OCI-LY1 (cell line): ENCODE measurements at regions not wholly inside any gene's neighbourhood (a gene's known extent, or its start where the extent isn't known, plus 50 kb on each side); places are given as distances from the start of the nearest gene placed in this dataset.

Source experiments
- H2AFZ ChIP-seq: fragments of 200-600 bp; sonication (generic), shearing (Covaris generic); 2 replicates; pipeline ENCODE4 v1.6.0; 2014; ENCODE audit warnings: antibody characterized with exemption, mild to moderate bottlenecking, low read length
- H3F3A ChIP-seq: fragments of 200-600 bp; sonication (generic), shearing (Covaris generic); 2 replicates; pipeline ENCODE4 v1.6.0; 2014; ENCODE audit warnings: mild to moderate bottlenecking, antibody characterized with exemption, low read length, moderate library complexity; ENCODE audit not compliant: insufficient read depth
- H3K27ac ChIP-seq: fragments of 200-600 bp; sonication (generic); 2 replicates; pipeline ENCODE4 v1.5.1; 2014; ENCODE audit warnings: low read length, mixed run types, mild to moderate bottlenecking, low read depth; ENCODE audit not compliant: poor library complexity, severe bottlenecking
- H3K27me3 ChIP-seq: fragments of 200-600 bp; sonication (generic); 2 replicates; pipeline ENCODE4 v1.6.0; 2014; ENCODE audit warnings: antibody characterized with exemption, mild to moderate bottlenecking, low read length, moderate library complexity; ENCODE audit not compliant: insufficient read depth
- H3K36me3 ChIP-seq: fragments of 200-600 bp; sonication (generic); 2 replicates; pipeline ENCODE4 v1.6.1; 2014; ENCODE audit warnings: mild to moderate bottlenecking, antibody characterized with exemption, low read length, moderate library complexity, mixed read lengths; ENCODE audit not compliant: insufficient read depth
- H3K4me1 ChIP-seq: fragments of 200-600 bp; sonication (generic); 2 replicates; pipeline ENCODE4 v1.5.1; 2014; ENCODE audit warnings: mild to moderate bottlenecking, low read length, moderate library complexity; ENCODE audit not compliant: insufficient read depth, severe bottlenecking
- H3K4me2 ChIP-seq: fragments of 200-600 bp; sonication (generic), shearing (Covaris generic); 2 replicates; pipeline ENCODE4 v1.6.1; 2014; ENCODE audit warnings: low read length
- H3K4me3 ChIP-seq: fragments of 200-600 bp; sonication (generic); 2 replicates; pipeline ENCODE4 v1.5.1; 2014; ENCODE audit warnings: low read length, low read depth, mild to moderate bottlenecking, mixed read lengths; ENCODE audit not compliant: poor library complexity, severe bottlenecking
- H3K79me2 ChIP-seq: fragments of 200-600 bp; shearing (Covaris generic); 2 replicates; pipeline ENCODE4 v1.6.1; 2016; ENCODE audit warnings: mixed run types, low read length, mixed read lengths; ENCODE audit not compliant: insufficient read depth
- H3K9ac ChIP-seq: fragments of 200-600 bp; sonication (generic), shearing (Covaris generic); 2 replicates; pipeline ENCODE4 v1.6.1; 2014; ENCODE audit warnings: mild to moderate bottlenecking, low read length, mixed read lengths
- H3K9me2 ChIP-seq: fragments of 200-600 bp; sonication (generic), shearing (Covaris generic); 2 replicates; pipeline ENCODE4 v1.6.1; 2014; ENCODE audit warnings: low read depth, mild to moderate bottlenecking, low read length, mixed read lengths
- H3K9me3 ChIP-seq: fragments of 200-600 bp; shearing (Covaris generic); 2 replicates; pipeline ENCODE4 v1.6.1; 2014; ENCODE audit warnings: low read length, mixed read lengths
- H4K20me1 ChIP-seq: fragments of 200-600 bp; sonication (generic), shearing (Covaris generic); 2 replicates; pipeline ENCODE4 v1.6.0; 2016; ENCODE audit warnings: mild to moderate bottlenecking, low read length; ENCODE audit not compliant: insufficient read depth
- EZH2 ChIP-seq: fragments of 200-600 bp; sonication (generic), shearing (Covaris generic); IDR thresholded peaks from 2 replicates; pipeline ENCODE4 v1.8.0; 2017; ENCODE audit warnings: borderline replicate concordance, mixed run types, mild to moderate bottlenecking, antibody characterized with exemption, low read length, moderate library complexity, mixed read lengths
- TF ChIP-seq, protein P1 (sequence below): fragments of 200-600 bp; sonication (generic), shearing (Covaris generic); IDR thresholded peaks from 2 replicates; pipeline ENCODE4 v1.5.1; 2017; ENCODE audit warnings: mild to moderate bottlenecking, antibody characterized with exemption, low read length, moderate library complexity, mixed read lengths

DNA sequence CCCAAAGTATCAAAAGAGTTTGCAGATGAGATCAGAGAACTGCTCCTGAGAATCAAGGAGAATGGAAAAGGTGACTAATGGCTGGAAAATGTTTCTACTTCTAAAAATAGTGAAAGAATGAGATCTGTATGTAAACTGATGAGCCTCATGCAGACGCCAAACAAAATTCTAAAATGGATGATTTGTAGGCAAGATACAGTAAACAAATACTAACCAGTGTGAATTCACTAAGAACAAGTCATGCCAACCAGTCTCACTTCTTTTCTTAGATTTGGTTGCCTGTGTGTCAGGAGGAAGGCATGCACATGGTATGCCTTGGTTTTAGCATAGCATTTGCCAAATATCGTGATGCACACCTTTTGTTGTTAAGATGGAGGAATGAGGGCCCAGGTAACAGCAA is 94.9 kb upstream of the PIK3CG start:
- no peak overlapping the region for H3K9ac ChIP-seq
- H3K9me2 ChIP-seq: no peaks in the 10 kb centered on the region
- no peak overlapping the region for H3K27ac ChIP-seq
- H4K20me1 ChIP-seq: no peaks in the 10 kb centered on the region
- H2AFZ ChIP-seq: no peak overlapping the region
- peaks cover 18% of the 10 kb centered on the region for H3K4me1 ChIP-seq
- no peaks in the 10 kb centered on the region for H3K27me3 ChIP-seq
- no peaks in the 10 kb centered on the region for H3F3A ChIP-seq
- no peaks in the 10 kb centered on the region for H3K9me3 ChIP-seq
- no peak for TF ChIP-seq EZH2
- TF ChIP-seq, protein P1, sequence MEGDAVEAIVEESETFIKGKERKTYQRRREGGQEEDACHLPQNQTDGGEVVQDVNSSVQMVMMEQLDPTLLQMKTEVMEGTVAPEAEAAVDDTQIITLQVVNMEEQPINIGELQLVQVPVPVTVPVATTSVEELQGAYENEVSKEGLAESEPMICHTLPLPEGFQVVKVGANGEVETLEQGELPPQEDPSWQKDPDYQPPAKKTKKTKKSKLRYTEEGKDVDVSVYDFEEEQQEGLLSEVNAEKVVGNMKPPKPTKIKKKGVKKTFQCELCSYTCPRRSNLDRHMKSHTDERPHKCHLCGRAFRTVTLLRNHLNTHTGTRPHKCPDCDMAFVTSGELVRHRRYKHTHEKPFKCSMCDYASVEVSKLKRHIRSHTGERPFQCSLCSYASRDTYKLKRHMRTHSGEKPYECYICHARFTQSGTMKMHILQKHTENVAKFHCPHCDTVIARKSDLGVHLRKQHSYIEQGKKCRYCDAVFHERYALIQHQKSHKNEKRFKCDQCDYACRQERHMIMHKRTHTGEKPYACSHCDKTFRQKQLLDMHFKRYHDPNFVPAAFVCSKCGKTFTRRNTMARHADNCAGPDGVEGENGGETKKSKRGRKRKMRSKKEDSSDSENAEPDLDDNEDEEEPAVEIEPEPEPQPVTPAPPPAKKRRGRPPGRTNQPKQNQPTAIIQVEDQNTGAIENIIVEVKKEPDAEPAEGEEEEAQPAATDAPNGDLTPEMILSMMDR: no peak
- H3K36me3 ChIP-seq: no peaks in the 10 kb centered on the region
- no peak overlapping the region for H3K4me3 ChIP-seq
- H3K79me2 ChIP-seq: no peaks in the 10 kb centered on the region
- H3K4me2 ChIP-seq: no peak overlapping the region

DNA sequence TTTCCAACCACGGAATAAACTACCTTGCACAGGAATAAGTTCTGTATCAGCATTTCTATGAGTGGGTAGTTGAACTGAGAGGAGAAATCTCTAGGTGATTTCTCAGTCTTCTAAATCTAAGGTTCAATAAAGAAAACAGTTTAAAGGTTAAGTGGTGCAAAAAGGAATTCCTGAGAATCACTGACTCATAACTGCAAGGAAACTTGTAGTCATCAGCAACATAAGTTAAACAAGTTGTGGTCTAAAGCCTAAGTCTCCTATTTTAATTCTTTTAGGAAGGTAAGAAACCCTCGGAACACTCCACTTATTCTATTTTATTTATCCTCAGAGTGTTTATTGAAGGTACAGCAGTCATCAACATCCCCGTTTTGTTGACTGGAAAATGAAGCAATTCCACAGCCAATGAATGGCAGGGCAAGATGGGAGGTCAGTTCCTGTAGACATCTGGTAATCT is 92.4 kb upstream of the PIK3CG start:
- no peaks in the 10 kb centered on the region for H3F3A ChIP-seq
- no peak overlapping the region for H3K27ac ChIP-seq
- no peaks in the 10 kb centered on the region for H3K27me3 ChIP-seq
- H3K4me3 ChIP-seq: no peak overlapping the region
- no peaks in the 10 kb centered on the region for H3K9me2 ChIP-seq
- TF ChIP-seq EZH2: no peak
- TF ChIP-seq, protein P1: no peak
- no peaks in the 10 kb centered on the region for H3K36me3 ChIP-seq
- H3K79me2 ChIP-seq: no peaks in the 10 kb centered on the region
- H4K20me1 ChIP-seq: no peaks in the 10 kb centered on the region
- H2AFZ ChIP-seq: no peak overlapping the region
- H3K4me1 ChIP-seq: peaks cover 9% of the 10 kb centered on the region
- no peak overlapping the region for H3K4me2 ChIP-seq
- no peak overlapping the region for H3K9ac ChIP-seq
- no peaks in the 10 kb centered on the region for H3K9me3 ChIP-seq

DNA sequence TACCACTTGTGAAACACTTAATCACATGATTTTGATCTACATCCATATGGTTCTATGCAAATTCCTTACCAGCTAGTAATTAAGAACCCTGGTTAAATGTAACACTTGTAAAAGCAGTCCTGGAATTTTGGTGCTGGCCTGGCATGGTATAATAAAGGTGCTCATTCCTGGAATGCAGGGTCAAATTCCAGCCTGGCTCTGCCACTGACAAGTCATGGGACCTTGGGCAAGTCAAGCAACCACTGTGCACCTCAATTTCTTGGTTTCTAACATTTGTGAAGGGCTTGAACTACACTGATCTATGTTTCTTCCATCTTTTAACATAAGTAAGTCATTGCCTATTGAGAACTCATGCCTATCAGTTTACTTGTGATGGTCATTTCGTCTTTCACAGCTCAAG is 91.9 kb upstream of the PIK3CG start:
- Histone ChIP-seq H3K27me3 (no peaks in the 10 kb centered on the region), H3K4me1 (peaks cover 3% of the 10 kb centered on the region), H3K9me3 (no peaks in the 10 kb centered on the region), H3K27ac (no peak overlapping the region), H3K9ac (no peak overlapping the region), H4K20me1 (no peaks in the 10 kb centered on the region), H3K36me3 (no peaks in the 10 kb centered on the region), H3K79me2 (no peaks in the 10 kb centered on the region), H3F3A (no peaks in the 10 kb centered on the region), H3K9me2 (no peaks in the 10 kb centered on the region), H3K4me2 (no peak overlapping the region), H2AFZ (no peak overlapping the region), H3K4me3 (no peak overlapping the region)
- TF ChIP-seq, protein P1: no peak
- no peak for TF ChIP-seq EZH2
